GM06990 (cell line): ENCODE measurements at regions not wholly inside any gene's neighbourhood (a gene's known extent, or its start where the extent isn't known, plus 50 kb on each side); places are given as distances from the start of the nearest gene placed in this dataset.

Source experiments
- DNase-seq: peaks from one replicate; pipeline ENCODE4 v3.0.0-alpha.2; 2011; ENCODE audit not compliant: insufficient read length; ENCODE audit errors: extremely low read depth
- H3K27me3 ChIP-seq: replicated peaks from 2 replicates; pipeline ENCODE4 v1.6.0; 2011; ENCODE audit warnings: low read length; ENCODE audit not compliant: control insufficient read depth, insufficient read depth
- H3K36me3 ChIP-seq: 2 replicates; pipeline ENCODE4 v1.5.1; 2011; ENCODE audit warnings: low read length; ENCODE audit not compliant: control insufficient read depth, insufficient read depth
- H3K4me3 ChIP-seq: replicated peaks from 2 replicates; pipeline ENCODE4 v1.5.1; 2011; ENCODE audit warnings: low read depth, mild to moderate bottlenecking, control low read depth, low read length
- TF ChIP-seq, protein P1 (sequence below): IDR thresholded peaks from 2 replicates; pipeline ENCODE4 v1.5.1; 2011; ENCODE audit warnings: low read length, control low read depth, mild to moderate bottlenecking, inconsistent platforms; ENCODE audit not compliant: insufficient read depth, poor library complexity, severe bottlenecking

DNA sequence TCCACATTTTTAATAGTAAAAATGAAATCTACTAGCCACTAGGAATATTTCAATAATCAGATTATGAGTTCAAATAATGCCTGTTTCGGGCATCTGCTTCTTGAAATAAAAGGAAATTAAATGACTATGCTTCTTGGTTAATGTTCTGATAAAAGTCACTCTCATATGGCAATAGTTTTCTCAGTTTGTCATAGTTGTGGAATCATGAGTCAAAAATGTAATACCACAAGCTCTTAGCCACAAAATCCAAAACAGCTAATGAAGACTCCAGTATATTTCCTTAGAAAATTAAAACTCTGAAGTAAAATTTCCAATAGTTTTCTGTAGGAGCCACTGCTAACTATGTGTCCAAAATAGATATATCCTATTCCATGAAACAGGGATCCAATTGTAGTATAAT, 676.3 kb upstream of the CDH8 start:
- no peak overlapping the region for H3K4me3 ChIP-seq
- no peaks in the 10 kb centered on the region for H3K36me3 ChIP-seq
- no peaks in the 10 kb centered on the region for H3K27me3 ChIP-seq
- no peak for DNase-seq
- TF ChIP-seq, protein P1, sequence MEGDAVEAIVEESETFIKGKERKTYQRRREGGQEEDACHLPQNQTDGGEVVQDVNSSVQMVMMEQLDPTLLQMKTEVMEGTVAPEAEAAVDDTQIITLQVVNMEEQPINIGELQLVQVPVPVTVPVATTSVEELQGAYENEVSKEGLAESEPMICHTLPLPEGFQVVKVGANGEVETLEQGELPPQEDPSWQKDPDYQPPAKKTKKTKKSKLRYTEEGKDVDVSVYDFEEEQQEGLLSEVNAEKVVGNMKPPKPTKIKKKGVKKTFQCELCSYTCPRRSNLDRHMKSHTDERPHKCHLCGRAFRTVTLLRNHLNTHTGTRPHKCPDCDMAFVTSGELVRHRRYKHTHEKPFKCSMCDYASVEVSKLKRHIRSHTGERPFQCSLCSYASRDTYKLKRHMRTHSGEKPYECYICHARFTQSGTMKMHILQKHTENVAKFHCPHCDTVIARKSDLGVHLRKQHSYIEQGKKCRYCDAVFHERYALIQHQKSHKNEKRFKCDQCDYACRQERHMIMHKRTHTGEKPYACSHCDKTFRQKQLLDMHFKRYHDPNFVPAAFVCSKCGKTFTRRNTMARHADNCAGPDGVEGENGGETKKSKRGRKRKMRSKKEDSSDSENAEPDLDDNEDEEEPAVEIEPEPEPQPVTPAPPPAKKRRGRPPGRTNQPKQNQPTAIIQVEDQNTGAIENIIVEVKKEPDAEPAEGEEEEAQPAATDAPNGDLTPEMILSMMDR, result no peak

DNA sequence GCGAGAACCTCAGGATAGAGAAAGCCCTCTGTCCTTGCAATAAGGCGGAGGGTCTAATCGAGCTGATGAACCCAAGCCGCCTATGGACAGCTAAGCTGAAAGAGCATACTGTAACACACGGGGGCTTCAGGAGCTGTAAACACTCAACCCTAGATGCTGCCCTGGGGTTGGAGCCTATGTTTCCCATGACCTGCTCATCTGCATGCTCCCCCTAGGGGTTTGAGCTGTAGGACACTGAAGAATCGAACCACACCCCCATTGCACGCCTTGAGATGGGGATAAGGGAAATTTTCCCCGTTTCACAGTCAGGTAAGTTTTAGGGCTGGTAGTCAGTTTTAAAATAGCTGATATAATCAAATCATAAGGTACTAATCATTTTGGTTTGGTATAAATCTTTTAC, 675.6 kb upstream of the CDH8 start:
- TF ChIP-seq, protein P1, result peak; percentile 14
- DNase-seq, result no peak

DNA sequence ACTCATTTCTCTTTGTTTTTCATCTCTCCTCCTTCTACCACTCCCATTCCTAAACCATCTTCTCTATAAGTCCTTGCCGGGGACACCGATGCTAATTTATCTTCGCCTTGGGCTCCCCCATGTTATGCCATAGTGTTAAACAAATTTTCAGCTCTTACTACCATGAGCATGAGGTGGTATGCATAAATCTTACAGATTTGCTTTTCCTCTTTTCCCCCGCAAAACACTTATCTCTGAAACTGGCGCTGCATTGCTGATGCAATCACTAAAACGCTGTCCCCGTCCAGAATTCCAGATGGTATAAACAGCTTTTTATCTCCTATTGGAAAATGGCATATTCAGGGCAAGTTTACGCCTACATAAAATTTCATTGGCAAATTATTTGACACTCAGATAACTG, 673.6 kb upstream of the CDH8 start:
- DNase-seq, result no peak

More for the DNA sequence above, 675.6 kb upstream of the CDH8 start:
- no peaks in the 10 kb centered on the region for H3K36me3 ChIP-seq
- H3K27me3 ChIP-seq, result no peaks in the 10 kb centered on the region
- H3K4me3 ChIP-seq, result no peak overlapping the region

DNA sequence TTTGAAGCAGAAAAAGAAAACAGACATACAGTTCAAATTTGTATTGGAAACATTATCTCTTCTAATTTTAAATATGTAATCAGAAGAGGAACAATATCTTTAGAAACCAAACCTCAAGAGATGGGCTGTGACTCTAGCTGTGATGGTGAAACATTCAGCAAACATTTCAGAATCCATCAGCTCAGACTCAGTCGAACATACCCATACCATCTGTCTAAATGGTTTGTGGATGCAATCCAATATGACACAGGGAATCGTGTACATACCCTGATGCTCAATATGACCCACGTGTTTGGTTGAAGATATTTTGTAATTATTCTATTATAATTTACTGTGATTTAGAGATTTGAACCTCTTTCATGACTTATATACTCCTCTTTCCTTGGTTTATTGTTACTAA, 665.2 kb upstream of the CDH8 start:
- TF ChIP-seq, protein P1, result no peak
- DNase-seq, result no peak
- no peak overlapping the region for H3K4me3 ChIP-seq
- H3K36me3 ChIP-seq, result no peaks in the 10 kb centered on the region
- H3K27me3 ChIP-seq, result no peaks in the 10 kb centered on the region

More for the DNA sequence above, 673.6 kb upstream of the CDH8 start:
- no peaks in the 10 kb centered on the region for H3K27me3 ChIP-seq
- no peak overlapping the region for H3K4me3 ChIP-seq
- TF ChIP-seq, protein P1, result no peak
- no peaks in the 10 kb centered on the region for H3K36me3 ChIP-seq

DNA sequence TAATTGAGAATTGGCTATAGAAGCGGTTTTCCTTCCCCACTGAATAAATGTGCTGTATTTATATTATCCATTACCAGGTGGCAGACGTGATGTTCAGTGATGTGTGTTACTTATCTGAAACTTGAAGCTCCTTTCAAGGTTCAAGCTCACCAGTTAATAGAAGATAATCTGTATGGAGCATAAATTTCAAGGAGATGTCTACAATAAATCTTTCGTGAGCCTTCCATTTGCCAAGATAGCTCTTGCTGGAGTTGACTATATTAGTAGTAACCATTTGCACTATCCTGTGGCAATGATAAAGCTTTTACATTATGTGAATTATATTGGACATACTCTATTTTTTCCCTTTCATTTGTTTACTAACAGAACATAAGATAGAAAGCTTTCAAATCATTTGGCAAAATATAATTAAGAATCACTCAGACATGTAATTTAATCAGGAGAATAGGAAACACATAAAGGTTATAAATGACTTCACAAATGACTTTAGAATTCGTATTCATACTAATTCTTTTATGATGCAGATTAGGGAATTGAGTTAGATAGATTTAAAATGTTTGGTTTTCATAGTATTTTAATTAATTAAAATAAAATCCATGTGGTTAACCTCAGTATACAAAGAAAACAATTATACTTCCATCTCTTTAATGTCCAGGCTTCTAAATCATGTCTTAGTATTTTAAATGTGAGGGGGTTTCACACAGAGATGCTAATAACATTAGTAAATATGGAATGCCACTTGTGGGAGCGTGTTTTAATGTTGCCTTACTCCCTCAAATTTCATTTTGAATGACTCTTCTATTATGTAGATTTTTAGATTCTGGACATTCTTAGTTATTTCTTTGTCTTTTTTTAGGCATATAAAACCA, 664.4 kb upstream of the CDH8 start:
- TF ChIP-seq, protein P1, result no peak
- DNase-seq, result no peak

More for the DNA sequence above, 664.4 kb upstream of the CDH8 start:
- Histone ChIP-seq H3K27me3 (no peaks in the 10 kb centered on the region), H3K36me3 (no peaks in the 10 kb centered on the region), H3K4me3 (no peak overlapping the region)
